ENCODE measurements at regions not wholly inside any gene's neighbourhood (a gene's known extent, or its start where the extent isn't known, plus 50 kb on each side); places are given as distances from the start of the nearest gene placed in this dataset.

DNA sequence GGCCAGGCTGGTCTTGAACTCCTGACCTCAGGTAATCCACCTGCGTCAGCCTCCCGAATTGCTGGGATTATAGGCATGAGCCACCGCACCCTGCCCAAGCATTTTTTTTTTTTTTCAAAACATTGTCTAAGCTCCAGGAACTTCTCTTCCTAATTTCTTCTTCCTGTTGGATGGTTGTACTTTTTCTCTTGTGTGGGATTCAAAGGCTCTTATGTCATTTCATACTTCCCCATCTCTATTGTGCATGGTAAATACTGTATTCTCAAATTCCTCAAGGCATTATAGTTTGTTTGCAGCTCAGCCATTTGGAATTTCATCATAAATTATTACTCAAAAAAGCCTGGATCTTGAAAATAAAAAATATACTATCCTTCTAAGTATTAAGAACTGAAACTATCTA, 199.1 kb upstream of the GADL1 start:
- H3K4ac ChIP-seq (ENCODE audit: low read depth, low read length), result no peak overlapping the region
- no peak overlapping the region for H4K91ac ChIP-seq (ENCODE audit: insufficient read length, low read depth, low read length)
- H3T11ph ChIP-seq (ENCODE audit: low read length), result no peak overlapping the region
- H2BK12ac ChIP-seq (ENCODE audit: insufficient read length, low read depth, low read length), result no peak overlapping the region
- H3K23ac ChIP-seq (ENCODE audit: insufficient read length, low read depth, low read length), result no peak overlapping the region
- no CpG with 5 or more reads among the region's 3 CpGs for WGBS (ENCODE audit: extremely low coverage, insufficient read length, low lambda C conversion rate)
- H3K27me3 ChIP-seq (ENCODE audit: insufficient read depth, low read length), result no peaks in the 10 kb centered on the region
- TF ChIP-seq, protein P1, sequence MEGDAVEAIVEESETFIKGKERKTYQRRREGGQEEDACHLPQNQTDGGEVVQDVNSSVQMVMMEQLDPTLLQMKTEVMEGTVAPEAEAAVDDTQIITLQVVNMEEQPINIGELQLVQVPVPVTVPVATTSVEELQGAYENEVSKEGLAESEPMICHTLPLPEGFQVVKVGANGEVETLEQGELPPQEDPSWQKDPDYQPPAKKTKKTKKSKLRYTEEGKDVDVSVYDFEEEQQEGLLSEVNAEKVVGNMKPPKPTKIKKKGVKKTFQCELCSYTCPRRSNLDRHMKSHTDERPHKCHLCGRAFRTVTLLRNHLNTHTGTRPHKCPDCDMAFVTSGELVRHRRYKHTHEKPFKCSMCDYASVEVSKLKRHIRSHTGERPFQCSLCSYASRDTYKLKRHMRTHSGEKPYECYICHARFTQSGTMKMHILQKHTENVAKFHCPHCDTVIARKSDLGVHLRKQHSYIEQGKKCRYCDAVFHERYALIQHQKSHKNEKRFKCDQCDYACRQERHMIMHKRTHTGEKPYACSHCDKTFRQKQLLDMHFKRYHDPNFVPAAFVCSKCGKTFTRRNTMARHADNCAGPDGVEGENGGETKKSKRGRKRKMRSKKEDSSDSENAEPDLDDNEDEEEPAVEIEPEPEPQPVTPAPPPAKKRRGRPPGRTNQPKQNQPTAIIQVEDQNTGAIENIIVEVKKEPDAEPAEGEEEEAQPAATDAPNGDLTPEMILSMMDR (conservative IDR thresholded peaks at IDR 0.05), result no peak
- no peaks in the 10 kb centered on the region for H4K20me1 ChIP-seq (ENCODE audit: control insufficient read depth, insufficient read depth, insufficient read length)
- H3K9me3 ChIP-seq (ENCODE audit: control insufficient read depth, low read depth, low read length), result no peaks in the 10 kb centered on the region
- H3K36me3 Mint-ChIP-seq (ENCODE audit: insufficient read depth in 1 of 3, low read depth in 3 of 3), result no peaks in the 10 kb centered on the region
- H3K56ac ChIP-seq (ENCODE audit: insufficient read length, low read depth, low read length), result no peak overlapping the region
- H3K23me2 ChIP-seq (ENCODE audit: insufficient read length, low read depth, low read length, poor library complexity, severe bottlenecking), result no peaks in the 10 kb centered on the region
- no peaks in the 10 kb centered on the region for H3K79me1 ChIP-seq (ENCODE audit: insufficient read depth, low read depth, low read length, poor library complexity, severe bottlenecking)
- peaks cover 0 to 6% of the 10 kb centered on the region in 2 experiments; a peak in 2 of 4 replicates for H3K4me1 Mint-ChIP-seq
- H3K4me1 ChIP-seq (ENCODE audit: insufficient read depth, low read length), result no peaks in the 10 kb centered on the region; the same call in 1 of the 2 replicates
- H2AK5ac ChIP-seq (ENCODE audit: insufficient read length, low read length), result no peak overlapping the region
- no peak overlapping the region for H2AFZ ChIP-seq (ENCODE audit: low read length)
- H3K9me3 Mint-ChIP-seq, result peaks cover 0 to 4% of the 10 kb centered on the region in 2 experiments; a peak in 3 of 5 replicates
- DNase-seq, result no peak
- no peak overlapping the region for H3K27ac ChIP-seq (ENCODE audit: insufficient read length, low read depth, low read length)
- no peak overlapping the region for H2BK5ac ChIP-seq (ENCODE audit: insufficient read length, low read length)
- H2BK120ac ChIP-seq (ENCODE audit: low read depth, low read length, poor library complexity, severe bottlenecking), result no peak overlapping the region
- H4K8ac ChIP-seq (replicated peaks; ENCODE audit: insufficient read length, low read depth, low read length), result no peak overlapping the region
- no peak overlapping the region for H3K27ac Mint-ChIP-seq
- H3K9ac ChIP-seq (ENCODE audit: extremely low read depth, insufficient read length, low read length), result no peak overlapping the region
- no peak overlapping the region for H2BK15ac ChIP-seq (ENCODE audit: low read depth, low read length)
- H3K79me2 ChIP-seq (ENCODE audit: insufficient read depth, low read length), result no peaks in the 10 kb centered on the region
- no peak overlapping the region for H3K4me2 ChIP-seq (ENCODE audit: insufficient read depth, insufficient read length, low read length)
- H3K4me3 Mint-ChIP-seq, result no peak overlapping the region
- H3K14ac ChIP-seq (ENCODE audit: insufficient read depth, low read length), result no peak overlapping the region
- no peaks in the 10 kb centered on the region for H3K27me3 Mint-ChIP-seq (ENCODE audit: low read depth)
- no peak overlapping the region for H4K5ac ChIP-seq (ENCODE audit: insufficient read length, low read depth, low read length)
- H3K18ac ChIP-seq (ENCODE audit: insufficient read length, low read depth, low read length), result no peak overlapping the region
- no peak overlapping the region for H2BK20ac ChIP-seq (ENCODE audit: low read depth, low read length, poor library complexity, severe bottlenecking)
